Stimulated activated naive CD4-positive, alpha-beta T cell treated with Interleukin-2 at 50 U/mL for 16 hours (primary cell): ENCODE measurements at regions not wholly inside any gene's neighbourhood (a gene's known extent, or its start where the extent isn't known, plus 50 kb on each side); places are given as distances from the start of the nearest gene placed in this dataset.

Source experiments
- DNase-seq: peaks from one replicate; lab custom pipeline; 2025; lab: John Stamatoyannopoulos, UW

GRCh38 chr2:105450471-105450870 is 51.6 kb upstream of the FHL2 start:
- DNase-seq = no peak

- no peak for DNase-seq
Measured at GRCh38 chr2:105449076-105449475, 50.2 kb upstream of the FHL2 start.
